ENCODE measurements at regions not wholly inside any gene's neighbourhood (a gene's known extent, or its start where the extent isn't known, plus 50 kb on each side); places are given as distances from the start of the nearest gene placed in this dataset.

DNA sequence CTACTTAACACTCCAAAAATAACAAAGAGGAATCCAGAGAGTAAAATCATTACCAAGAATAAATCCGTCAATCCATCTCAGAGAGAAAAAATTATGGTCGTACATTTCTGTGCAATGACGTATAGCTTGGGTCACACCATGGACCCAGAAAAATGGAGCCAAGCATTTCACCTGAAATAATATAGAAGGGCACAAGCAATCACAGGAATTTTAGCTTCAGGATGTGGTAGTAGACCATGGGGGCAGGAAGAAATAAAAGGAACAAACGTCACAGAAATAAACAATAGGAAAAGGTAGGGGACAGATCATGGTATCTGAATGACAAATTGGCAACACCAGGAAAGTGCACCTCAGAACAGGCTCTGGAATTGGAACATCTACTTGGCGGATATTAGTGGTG lies 231.0 kb downstream of the PLK2 start:
- Histone ChIP-seq H3K27ac (ENCODE audit: low read depth, low read length) (no peak overlapping the region), H3K27me3 (replicated peaks in 1 of 4; ENCODE audit: control insufficient read depth in 3 of 4, extremely low read depth in 1 of 4, insufficient read depth in 3 of 4, low read length in 3 of 4) (no peaks in the 10 kb centered on the region), H3K9me3 (ENCODE audit: insufficient read depth in 2 of 2, low read depth in 1 of 2, low read length in 1 of 2) (no peaks in the 10 kb centered on the region), H2BK120ac (replicated peaks; ENCODE audit: low read depth, low read length) (no peak overlapping the region), H2BK12ac (ENCODE audit: low read depth, low read length) (no peak overlapping the region), H2BK20ac (ENCODE audit: low read length) (no peak overlapping the region), H4K20me1 (replicated peaks in 1 of 2; ENCODE audit: control insufficient read depth in 1 of 2, insufficient read depth in 2 of 2, low read length in 2 of 2) (no peaks in the 10 kb centered on the region), H2AFZ (ENCODE audit: low read length) (no peak overlapping the region), H3K79me1 (ENCODE audit: low read depth, low read length) (no peaks in the 10 kb centered on the region), H3K4me2 (ENCODE audit: insufficient read depth in 1 of 2, low read depth in 2 of 2, low read length in 2 of 2) (no peak overlapping the region), H3K23ac (ENCODE audit: insufficient read length) (no peak overlapping the region), H2AK5ac (ENCODE audit: low read depth, low read length) (no peak overlapping the region), H3K18ac (ENCODE audit: extremely low read depth, low read length) (no peak overlapping the region), H3K79me2 (ENCODE audit: control insufficient read depth in 1 of 2, insufficient read depth in 2 of 2, low read length in 2 of 2) (no peaks in the 10 kb centered on the region), H3K14ac (ENCODE audit: insufficient read length) (no peak overlapping the region), H3K4me1 (replicated peaks in 1 of 4; ENCODE audit: control insufficient read depth in 3 of 4, insufficient read depth in 4 of 4, low read length in 3 of 4) (no peaks in the 10 kb centered on the region), H4K91ac (replicated peaks; ENCODE audit: insufficient read length, low read length) (no peak overlapping the region), H4K5ac (ENCODE audit: insufficient read length, low read depth, low read length) (no peak overlapping the region), H3K4ac (replicated peaks; ENCODE audit: insufficient read length, low read depth, low read length) (no peak overlapping the region), H3K56ac (replicated peaks; ENCODE audit: insufficient read length, low read depth, low read length) (no peak overlapping the region), H2BK5ac (ENCODE audit: low read depth, low read length) (no peak overlapping the region), H3K4me3 (ENCODE audit: extremely low read depth in 1 of 4, insufficient read depth in 2 of 4, low read depth in 3 of 4, low read length in 4 of 4) (no peak overlapping the region), H3K9ac (replicated peaks in 1 of 4; ENCODE audit: extremely low read depth in 1 of 4, low read depth in 3 of 4, low read length in 3 of 4) (no peak overlapping the region), H3K23me2 (ENCODE audit: low read depth, low read length) (no peaks in the 10 kb centered on the region), H2BK15ac (ENCODE audit: low read length) (no peak overlapping the region), H3K36me3 (ENCODE audit: control insufficient read depth in 2 of 4, insufficient read depth in 4 of 4, low read length in 3 of 4) (no peaks in the 10 kb centered on the region), H4K8ac (ENCODE audit: extremely low read depth, insufficient read depth, low read length) (no peak overlapping the region)
- DNase-seq (ENCODE audit: low read depth in 1 of 2, low spot score in 2 of 2) (no peak), FAIRE-seq (no peak)
- ChIA-PET POLR2A (ENCODE audit: partially characterized antibody) (no interaction called here), CTCF (ENCODE audit: partially characterized antibody) (no interaction called here)
- TF ChIP-seq CHD2 (IDR thresholded peaks at IDR 0.05; ENCODE audit: low read length) (no peak), TEAD4 (IDR thresholded peaks at IDR 0.05; ENCODE audit: low read depth, low read length) (no peak), SRF (IDR thresholded peaks at IDR 0.05; ENCODE audit: low read depth, low read length) (no peak), KDM5A (IDR thresholded peaks at IDR 0.05; ENCODE audit: low read length) (no peak), RAD21 (IDR thresholded peaks at IDR 0.05 in 1 of 2, conservative IDR thresholded peaks at IDR 0.05 in 1 of 2; ENCODE audit: low read depth in 2 of 2, low read length in 2 of 2) (no peak), POLR2A (IDR thresholded peaks at IDR 0.05; ENCODE audit: control extremely low read depth in 1 of 2, low read depth in 2 of 2, low read length in 2 of 2) (no peak), ASH2L (IDR thresholded peaks at IDR 0.05; ENCODE audit: low read length) (no peak), TAF1 (IDR thresholded peaks at IDR 0.05; ENCODE audit: low read depth, low read length) (no peak), SP1 (IDR thresholded peaks at IDR 0.05; ENCODE audit: low read depth, low read length) (no peak), CBX8 (IDR thresholded peaks at IDR 0.05; ENCODE audit: borderline replicate concordance, low read depth, low read length) (no peak), PHF8 (conservative IDR thresholded peaks at IDR 0.05; ENCODE audit: low read depth, low read length) (no peak), BRCA1 (IDR thresholded peaks at IDR 0.05; ENCODE audit: low read depth, low read length) (no peak), GABPA (IDR thresholded peaks at IDR 0.05; ENCODE audit: borderline replicate concordance, insufficient read depth, low read length) (no peak)
- TF ChIP-seq, protein P1, sequence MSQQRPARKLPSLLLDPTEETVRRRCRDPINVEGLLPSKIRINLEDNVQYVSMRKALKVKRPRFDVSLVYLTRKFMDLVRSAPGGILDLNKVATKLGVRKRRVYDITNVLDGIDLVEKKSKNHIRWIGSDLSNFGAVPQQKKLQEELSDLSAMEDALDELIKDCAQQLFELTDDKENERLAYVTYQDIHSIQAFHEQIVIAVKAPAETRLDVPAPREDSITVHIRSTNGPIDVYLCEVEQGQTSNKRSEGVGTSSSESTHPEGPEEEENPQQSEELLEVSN (IDR thresholded peaks at IDR 0.05): no peak
- WGBS, 2 experiments (ENCODE audit: extremely low coverage in 1 of 2, insufficient coverage in 1 of 2, insufficient read length in 1 of 2, insufficient replicate concordance in 2 of 2, low coverage in 1 of 2, low lambda C conversion rate in 2 of 2, missing lambda C conversion rate in 1 of 2): 93% methylated on average over 5 of the region's 5 CpGs; no CpG with 5 or more reads in 1 of the 2 experiments

Data from H1 (cell line).